Stimulated activated CD8-positive, alpha-beta memory T cell treated with anti-CD3 and anti-CD28 coated beads, Interleukin-4, amount 100 ng/mL, for 1 hour (primary cell): ENCODE measurements at regions not wholly inside any gene's neighbourhood (a gene's known extent, or its start where the extent isn't known, plus 50 kb on each side); places are given as distances from the start of the nearest gene placed in this dataset.

Experiments
- DNase-seq, 2 donors: peaks; one replicate each; pipeline ENCODE4 v3.0.0-alpha.2; 2020; ENCODE audit warnings: low read depth in 2 of 2, low spot score in 1 of 2

DNA sequence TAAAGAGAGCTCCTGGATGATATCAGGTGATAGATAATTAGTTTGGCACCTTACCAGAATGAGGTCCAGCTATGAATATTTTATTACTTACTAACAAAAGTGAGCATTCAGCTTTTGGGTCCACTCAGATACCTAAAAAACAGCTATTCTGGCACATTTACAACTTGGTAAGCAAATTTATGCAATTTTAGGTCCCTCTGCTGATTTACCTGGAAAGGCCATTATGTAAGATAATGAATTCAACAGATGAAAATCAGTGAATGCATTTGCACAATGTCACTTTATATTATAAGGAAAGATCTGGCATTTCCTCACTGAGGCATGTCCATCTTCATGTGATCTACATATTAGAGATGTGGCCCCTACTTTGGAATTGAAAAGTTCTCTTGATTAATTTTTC lies 517.0 kb downstream of the SPRY1 start:
- no peak for DNase-seq

DNA sequence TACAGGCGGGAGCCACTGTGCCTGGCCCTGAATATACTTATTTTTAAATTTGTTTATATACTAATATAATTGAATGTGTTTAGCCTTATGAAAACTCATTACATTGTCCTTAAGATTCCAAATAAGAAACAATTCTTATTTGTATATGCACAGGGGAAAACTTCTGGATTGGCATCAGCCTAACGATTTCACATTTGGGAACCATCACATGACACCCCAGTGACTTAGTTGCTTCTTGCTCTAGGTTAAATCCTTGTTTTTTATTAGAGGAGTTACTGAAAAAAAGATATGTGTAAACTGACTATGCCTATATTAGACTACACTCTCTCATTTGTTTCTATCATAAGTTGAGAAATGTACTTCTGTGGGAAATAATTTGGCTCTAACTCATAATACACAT lies 520.2 kb downstream of the SPRY1 start:
- no peak for DNase-seq

DNA sequence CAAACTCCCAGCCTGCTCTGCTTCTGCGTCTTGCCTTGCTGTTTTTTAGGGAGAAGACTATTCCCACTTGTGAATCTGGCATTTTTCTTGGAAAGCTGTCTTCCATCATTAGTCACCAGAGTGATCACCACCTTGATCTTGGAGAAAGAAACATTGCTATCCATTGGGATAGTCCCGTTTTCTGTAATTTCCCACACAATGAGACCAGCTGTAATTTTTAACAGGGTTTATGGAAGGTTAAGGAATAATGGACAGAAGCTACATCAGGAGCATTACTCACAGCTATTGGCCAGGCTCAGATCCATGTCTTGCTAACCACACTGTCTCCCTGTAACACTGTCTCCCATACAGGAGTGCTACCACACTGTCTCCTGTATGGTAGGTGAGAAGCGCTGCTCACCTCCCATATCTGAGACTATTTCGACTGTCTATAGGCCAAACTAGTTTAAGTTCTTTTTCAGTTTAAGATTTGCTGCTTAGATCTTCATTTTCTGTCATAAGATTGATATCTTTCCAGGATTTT lies 523.0 kb downstream of the SPRY1 start:
- no peak for DNase-seq

DNA sequence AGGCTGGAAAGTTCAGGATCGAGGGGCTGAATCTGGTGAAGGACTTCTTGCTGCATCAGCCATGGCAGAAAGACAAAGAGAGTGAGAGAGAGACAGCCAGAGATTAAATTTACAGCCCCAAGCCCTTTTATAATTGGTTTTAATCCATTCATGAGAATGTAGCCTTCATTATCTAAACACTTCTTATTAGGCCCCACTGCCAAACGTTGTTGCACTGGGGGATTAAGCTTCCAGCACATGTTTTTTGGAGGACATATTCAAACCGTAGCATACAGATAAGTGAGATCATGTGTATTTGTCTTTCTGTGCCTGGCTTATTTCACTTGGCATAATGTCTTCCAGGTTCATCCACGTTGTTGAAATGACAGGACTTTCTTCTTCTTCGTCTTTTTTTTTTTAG lies 524.7 kb downstream of the SPRY1 start:
- DNase-seq = no peak

DNA sequence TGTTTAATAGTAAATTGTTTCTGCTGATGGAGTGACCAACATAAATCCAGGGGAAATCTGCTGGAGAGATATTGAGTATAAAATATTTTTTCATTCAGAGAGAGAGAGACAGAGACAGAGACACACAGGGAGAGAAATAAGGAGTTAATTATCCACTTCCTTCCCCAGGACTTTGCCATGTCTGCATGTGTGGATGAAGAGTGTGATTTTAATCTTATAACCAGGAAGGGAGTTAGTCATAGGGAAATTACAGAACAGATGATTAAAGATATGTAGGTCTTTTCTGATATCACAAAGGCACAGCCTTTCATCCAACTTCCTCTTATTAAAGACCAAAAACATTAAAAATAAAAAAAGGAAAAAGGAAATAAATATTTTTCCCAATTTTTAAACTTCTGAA lies 526.3 kb downstream of the SPRY1 start:
- DNase-seq = no peak

DNA sequence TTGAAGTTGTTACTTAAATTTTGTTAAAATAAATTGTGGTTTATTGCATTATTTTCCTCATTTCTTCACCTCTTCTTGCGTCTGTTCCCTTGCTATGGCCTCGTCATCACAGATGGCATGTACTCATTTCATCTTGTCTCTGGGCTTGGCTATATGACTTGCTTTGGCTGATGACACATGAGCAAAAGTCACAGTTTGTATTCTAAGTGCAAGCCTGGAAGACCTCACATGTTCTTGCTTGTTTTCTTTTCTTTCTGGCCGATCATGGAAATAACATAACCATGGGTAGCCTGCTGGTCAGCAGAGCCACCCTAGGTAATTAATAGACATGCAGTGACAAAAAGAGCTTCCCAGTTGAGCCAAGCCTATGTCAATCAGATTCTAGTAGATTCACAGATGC lies 527.9 kb downstream of the SPRY1 start:
- no peak for DNase-seq

DNA sequence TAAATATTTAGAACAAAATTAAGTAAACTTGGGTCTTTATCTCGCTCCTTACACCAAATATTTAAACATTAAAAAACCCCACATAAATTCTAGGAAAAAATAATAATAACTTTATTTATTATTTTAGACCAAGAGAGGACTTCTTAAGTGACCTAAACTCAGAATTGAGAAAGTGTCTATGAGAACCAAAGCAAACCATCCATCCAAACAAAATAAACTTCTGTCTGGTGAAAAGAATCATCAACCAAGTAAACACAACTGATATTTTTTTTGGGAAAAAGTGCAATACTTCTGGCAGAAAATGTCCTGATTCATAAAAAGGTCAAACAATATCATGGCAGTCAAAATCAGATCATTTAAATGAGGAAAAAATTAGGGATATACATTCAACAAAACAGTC lies 533.0 kb downstream of the SPRY1 start:
- no peak for DNase-seq

DNA sequence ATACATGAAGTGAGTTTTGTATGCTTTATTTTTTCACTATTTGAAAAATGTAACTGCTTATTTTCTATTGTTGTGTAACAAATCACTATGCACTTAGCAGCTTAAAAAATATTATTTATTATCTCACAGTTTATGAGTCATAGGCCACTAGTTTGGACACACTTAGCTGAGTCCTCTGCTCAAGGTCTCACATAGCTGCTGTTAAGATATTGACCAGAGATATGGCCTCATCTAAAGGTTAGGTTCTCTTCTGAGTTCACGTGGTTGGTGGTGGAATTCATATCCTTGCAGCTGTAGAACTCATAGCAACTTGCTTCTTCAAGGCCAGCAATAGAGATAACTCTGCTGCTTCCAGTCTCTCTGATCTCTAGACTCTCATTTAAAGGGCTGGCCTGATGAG lies 534.4 kb downstream of the SPRY1 start:
- DNase-seq = no peak

DNA sequence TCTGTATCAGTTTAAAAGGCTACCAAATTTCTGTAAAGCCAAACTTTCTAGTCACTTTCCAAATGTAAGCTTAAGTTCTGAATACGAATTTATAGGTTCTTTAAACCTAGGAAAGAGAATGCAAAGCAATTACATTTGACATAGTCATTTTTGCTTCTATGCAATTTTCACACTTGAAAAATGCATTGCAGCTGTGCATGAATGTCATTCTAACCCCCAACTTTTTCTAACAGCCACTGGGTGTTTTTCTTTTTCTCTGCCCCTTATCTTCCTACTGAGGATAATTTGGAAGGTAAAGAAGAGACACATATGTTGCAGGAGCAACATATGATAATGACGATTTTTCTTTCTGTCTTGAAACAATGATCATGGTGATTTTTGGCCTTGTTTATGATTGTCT lies 537.5 kb downstream of the SPRY1 start:
- DNase-seq = no peak

DNA sequence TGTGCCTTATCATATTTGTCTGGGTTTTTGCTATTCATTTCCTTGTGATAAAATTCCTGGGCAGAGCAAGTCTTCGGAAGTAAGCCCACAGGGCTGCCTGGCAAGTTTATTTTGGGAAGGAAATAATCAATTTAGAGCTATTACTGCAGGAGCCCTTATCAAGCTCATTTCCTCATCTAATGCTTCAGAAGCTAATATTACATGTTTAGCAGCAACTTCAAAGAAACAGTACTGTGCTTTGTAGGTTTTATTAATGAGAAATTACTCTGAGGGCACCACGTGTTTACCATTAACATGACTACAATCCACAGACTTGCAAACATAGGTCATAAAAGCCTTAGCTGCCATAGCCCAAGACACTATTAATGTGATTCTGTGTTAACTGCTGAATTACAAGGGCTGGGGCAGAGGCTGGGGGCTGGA lies 540.0 kb downstream of the SPRY1 start:
- DNase-seq = no peak

DNA sequence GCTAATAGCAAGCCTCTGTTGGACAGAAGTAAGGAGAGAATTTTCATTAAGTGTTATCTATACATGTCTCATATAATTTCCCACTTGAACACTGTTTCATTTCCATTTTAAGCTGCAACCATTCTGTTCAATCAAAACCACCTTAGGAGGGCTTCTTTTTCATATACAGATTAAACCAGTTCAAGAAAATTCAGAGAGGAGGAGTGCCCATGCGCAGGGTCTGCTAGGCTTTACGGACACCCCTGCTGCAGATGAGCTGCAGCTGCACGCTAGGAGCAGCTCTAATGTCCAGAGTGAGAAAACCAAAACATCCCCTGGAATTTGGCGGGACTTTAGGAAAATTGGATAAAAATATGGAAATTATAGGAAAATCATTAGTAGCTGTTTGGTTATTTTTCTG lies 541.0 kb downstream of the SPRY1 start:
- DNase-seq = no peak

DNA sequence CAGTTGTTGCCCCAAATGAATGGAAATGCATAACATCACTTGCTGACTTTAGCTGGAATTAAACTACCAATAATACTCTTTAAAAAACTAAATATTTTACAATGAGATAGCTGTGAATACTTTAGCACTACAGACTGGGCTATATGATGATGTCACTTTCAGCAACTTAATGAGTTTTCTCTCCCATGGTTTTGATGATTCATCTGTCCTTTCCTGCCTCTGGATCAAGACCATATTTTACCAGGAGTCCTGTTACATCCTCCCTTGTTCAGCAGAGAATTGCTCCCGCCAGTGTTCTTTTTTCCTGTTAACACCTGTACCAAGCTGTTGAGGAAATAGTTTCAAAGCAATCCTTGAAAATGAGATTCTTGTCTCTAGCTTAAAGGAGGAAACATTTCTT lies 543.0 kb downstream of the SPRY1 start:
- no peak for DNase-seq

DNA sequence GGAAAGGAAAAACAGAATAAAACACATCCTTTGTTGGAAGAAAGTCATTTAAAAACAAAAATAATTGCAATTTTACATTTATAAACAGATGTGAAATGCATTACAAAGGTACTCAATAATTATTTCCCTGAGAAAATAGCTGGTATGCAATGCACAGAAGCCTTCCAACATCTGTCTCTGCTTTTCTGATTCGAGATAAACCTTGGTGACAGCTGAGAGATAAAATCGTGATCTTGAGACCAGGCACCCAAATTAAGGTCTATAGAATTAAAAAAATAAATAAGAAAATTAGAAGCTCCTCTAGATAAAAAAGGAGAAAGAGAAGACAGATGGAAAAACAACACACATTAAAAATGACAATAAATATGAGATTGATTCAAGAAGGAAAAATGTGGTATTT lies 544.0 kb downstream of the SPRY1 start:
- no peak for DNase-seq

DNA sequence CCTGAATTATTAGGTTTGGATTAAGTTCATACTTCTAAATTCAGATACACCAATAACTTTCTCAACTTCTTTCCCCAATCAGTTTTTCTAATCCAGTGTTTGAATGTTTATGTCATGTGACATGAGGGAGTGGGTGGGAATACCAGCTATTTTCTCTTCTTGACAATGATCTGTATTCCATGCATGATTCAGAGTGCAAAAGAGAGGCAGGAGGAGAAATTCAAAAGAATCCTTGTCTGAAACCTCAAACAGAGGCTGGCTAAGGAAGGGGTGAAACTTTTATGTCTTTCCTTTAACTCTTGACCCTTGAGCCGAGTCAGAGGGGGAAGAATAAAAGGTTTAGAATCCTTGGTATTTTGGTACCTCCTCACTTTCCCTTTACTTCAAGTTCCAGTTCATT lies 544.7 kb downstream of the SPRY1 start:
- no peak for DNase-seq

DNA sequence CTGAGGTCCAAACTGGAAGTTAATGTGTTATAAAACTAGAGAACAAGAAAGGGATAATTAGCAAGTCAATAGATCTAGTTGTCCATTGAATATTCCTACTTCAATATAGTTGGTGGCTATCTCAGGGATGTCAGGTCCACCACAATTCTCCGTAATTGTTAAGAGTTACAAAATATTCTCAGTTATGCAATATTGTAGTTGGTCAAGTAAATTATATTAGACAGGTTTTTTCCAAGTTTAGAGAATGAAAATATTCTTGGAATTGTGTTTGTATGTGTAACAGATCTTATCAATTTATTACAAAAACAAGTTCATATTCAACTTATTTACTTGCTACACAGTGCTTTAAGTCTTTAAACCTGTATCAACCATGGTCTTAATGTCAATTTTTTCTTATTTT lies 547.4 kb downstream of the SPRY1 start:
- DNase-seq = no peak

DNA sequence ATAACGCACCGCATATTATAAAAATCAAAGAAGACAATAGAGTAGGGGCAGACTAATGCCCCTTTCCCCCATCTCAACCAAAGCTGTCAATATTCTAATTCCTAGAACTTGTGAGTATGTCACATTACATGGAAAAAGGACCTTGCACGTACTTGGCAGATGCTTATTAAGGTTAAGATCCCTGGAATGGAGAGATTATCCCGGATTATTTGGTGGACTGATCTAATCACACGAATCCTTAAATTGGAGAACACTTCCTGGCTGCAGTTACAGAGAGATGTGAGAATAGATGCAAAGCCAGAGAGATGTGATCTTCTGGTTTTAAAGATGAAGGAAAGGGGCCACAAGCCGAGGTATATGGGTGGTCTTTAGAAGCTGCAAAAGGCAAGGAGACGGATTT lies 548.7 kb downstream of the SPRY1 start:
- DNase-seq = no peak

DNA sequence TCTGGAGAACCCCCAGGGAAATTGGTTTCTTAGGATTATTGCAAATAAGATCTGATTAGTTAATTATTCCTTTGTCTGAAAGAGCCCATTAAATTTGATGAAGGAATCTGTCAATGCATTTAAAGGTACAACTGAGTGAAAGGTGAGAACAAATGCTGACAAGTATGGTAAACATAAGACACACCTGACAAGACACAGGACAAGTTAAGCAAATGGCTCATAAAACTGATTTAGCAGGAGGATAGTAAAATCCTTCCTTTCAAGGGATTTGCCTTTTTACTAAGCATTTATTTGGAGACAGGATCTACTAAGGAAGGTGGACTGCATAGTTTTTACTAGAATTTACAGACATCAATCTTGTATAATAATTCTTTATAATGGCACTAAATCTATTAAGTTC lies 553.9 kb downstream of the SPRY1 start:
- DNase-seq = no peak

DNA sequence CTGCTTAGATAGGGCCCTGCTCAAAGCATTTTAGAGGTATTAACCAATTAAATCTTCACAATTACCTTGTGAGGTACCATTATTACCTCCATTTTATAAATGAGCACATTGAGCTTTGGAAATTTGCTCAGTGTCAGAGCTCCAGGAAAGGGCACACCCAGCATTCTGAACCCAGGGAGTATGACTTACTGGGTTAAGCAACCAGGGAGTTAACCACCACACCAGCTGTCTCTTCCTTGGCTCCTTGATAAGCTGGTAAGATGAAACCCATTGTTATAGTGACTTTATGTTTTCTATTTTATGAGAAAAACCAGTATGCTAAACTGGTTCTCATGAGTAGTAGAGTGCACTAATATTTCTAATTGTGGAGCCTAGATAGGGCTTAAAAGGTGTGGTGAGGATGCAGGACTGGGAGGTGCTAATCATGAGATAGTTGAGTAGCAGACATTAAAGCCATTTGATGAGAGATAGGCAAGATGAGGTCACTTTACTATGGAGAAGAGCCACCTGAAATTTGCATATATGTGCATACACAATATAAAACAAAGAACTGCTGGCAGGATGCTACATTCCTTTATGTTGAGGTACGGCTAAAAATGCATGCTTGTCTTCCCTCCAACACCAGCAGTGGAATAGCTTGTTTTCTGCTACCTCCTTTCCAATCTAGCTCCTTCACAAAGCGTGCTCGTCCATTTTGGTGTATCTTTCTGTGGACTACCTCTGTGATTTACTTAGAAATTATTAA lies 556.1 kb downstream of the SPRY1 start:
- no peak for DNase-seq

DNA sequence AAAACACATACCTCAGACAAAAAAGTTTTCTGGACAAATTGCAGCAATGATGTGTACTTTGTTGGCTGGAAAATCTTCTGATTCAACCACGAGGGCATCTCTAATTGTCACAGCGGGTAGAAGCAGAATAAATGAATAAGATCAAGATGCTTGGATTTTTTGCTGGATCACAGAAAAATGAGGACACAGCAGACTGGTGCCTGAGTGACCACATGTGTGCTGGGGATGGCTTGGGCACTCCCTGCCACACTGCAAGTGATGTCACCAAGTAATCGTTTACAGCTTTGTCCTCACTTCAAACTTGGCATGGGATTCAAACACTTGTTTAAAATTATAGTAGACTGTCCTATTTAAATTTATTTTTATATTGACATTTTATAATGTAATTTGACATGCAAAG lies 557.0 kb downstream of the SPRY1 start:
- DNase-seq = no peak

DNA sequence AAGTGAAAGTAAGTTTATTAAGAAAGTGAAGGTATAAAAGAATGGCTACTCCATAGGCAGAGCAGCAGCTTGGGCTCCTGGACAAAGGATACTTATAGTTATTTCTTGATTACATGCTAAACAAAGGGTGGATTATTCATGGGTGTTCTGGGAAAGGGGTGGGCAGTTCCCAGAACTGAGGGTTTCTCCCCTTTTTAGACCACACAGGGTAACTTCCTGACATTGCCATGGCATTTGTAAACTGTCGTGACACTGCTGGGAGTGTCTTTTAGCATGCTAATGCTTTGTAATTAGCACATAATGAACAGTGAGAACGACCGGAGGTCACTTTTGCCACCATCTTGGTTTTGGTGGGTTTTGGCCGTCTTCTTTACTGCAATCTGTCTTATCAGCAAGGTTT lies 557.6 kb downstream of the SPRY1 start:
- no peak for DNase-seq

DNA sequence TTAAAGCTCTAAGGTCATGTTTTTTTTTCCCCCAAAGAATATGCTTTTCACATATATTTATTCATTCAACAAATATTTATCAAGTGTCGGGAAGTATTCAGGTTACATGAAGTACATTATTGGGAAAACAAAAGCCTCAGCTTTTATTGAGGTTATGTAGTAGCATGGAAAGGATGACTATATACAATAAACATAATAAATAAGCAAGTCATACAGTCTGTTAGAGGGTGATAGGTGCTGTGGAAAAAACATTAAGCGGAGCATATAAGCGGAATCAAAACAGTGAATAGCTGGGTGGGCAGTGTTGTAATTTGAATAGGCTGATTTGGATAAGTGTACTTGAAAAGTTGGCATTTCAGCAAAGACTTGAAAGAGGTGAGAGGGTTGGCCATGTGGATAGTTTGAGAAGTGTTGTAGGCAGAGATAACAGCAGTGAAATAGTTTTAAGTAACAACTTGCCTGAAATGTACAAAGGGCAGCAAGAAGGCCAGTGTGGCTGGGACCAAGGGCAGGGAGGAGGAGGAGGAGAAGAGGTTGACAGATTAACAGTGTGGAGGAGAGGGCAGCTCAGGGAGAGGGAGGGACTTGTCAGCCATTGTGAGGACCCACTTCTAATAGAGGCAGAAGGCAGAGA lies 558.7 kb downstream of the SPRY1 start:
- DNase-seq = no peak

DNA sequence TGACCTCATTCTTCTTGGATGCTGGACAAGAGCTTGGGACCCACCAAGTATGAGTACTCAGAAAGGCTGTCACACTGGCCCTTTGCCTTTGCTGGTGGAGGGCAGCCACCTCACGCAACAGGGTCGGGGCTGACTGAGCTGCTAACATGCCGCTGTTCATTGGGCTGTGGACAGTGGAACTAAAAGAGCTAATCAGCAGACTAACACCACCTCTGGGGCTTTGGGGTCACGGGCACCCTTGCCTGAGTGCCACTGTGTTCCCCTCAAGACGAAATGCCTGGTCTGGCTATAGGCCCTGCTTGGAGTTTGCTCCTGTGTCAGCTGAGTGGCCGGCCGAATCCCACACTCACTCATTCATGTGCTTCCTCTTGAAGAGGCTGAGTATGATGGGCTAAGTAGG lies 559.6 kb downstream of the SPRY1 start:
- DNase-seq = no peak
